Activated CD4-positive, alpha-beta memory T cell treated with anti-CD3 and anti-CD28 coated beads, Interleukin-2, amount 10 ng/mL, durations not matched to agents 7 days and 5 days (primary cell): ENCODE measurements at regions not wholly inside any gene's neighbourhood (a gene's known extent, or its start where the extent isn't known, plus 50 kb on each side); places are given as distances from the start of the nearest gene placed in this dataset.
"Not testable (repeated sequence)": the region's sequence is repeated elsewhere in the genome, so short reads cannot be mapped to it uniquely, and the experiment has no call there.

Source experiments
- CTCF ChIA-PET: fragments of 350-600 bp; sonication (Branson Sonifier 250); formaldehyde crosslinking; loops from one replicate; lab custom pipeline; 2021; ENCODE audit warnings: antibody characterized with exemption, inconsistent platforms; lab: Charles Lee
- POLR2A ChIA-PET: fragments of 350-600 bp; sonication (Branson Sonifier 250); formaldehyde crosslinking; loops from one replicate; lab custom pipeline; 2021; ENCODE audit warnings: antibody characterized with exemption; lab: Charles Lee
- DNase-seq: peaks from one replicate; pipeline ENCODE4 v3.0.0-alpha.2; 2020
- H3K27ac Mint-ChIP-seq: one replicate; pipeline ENCODE4 v1.8.0; 2021; ENCODE audit warnings: mild to moderate bottlenecking, mixed read lengths
- H3K27me3 Mint-ChIP-seq: one replicate; pipeline ENCODE4 v1.8.0; 2021; ENCODE audit warnings: mixed read lengths
- H3K36me3 Mint-ChIP-seq: one replicate; pipeline ENCODE4 v1.8.0; 2021; ENCODE audit warnings: low read depth, mixed read lengths
- H3K4me1 Mint-ChIP-seq: one replicate; pipeline ENCODE4 v1.8.0; 2021; ENCODE audit warnings: mixed read lengths
- H3K4me3 Mint-ChIP-seq: one replicate; pipeline ENCODE4 v1.8.0; 2021; ENCODE audit warnings: mild to moderate bottlenecking, mixed read lengths
- H3K9me3 Mint-ChIP-seq: one replicate; pipeline ENCODE4 v1.8.0; 2021; ENCODE audit warnings: mixed read lengths

DNA sequence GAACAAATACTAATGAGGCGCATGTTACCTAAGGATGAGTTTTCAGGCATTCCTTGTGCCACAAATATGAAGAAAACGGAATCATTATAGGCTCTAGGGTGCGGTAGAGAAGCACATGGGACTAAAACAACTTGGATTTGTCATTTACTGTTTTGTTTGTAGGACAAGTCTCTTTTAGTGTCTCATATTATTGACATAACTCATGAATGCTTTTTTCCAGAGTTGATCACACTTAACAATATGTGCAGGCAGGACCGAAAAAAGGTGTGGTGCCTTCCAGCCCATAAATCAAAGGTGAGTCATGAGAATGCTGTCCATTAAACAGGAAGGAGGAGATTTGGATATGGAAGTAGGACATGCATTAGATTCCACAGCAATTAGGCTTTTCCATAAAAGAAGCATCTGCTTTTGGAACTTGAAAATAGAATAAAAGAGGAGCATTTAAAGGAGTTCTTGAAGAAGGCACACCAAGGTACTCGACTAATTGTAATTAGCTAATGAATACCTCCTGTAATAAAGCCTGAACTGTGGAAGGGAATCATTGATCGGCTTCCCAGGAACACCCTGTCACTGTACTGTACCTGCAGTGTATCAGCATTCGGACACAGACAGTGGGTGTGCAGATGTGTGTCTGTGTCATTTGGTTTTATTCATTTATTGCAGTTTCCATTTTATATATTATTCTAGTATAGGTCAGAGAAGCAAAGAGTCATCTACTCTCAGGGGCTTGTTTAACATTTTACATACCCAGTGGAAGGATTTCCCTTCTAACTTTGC lies 119.7 kb upstream of the KLF14 start:
- peaks cover 48% of the 10 kb centered on the region for H3K36me3 Mint-ChIP-seq
- H3K4me3 Mint-ChIP-seq, result no peak overlapping the region
- peaks cover 20% of the 10 kb centered on the region for H3K9me3 Mint-ChIP-seq
- CTCF ChIA-PET, result interaction anchor here (0.9 kb wide), 1 partner anchor 13 kb away, joined by 3 read pairs; no protein-coding TSS in a partner anchor
- H3K27ac Mint-ChIP-seq, result no peak overlapping the region
- POLR2A ChIA-PET, result no interaction called here
- no peak for DNase-seq
- H3K27me3 Mint-ChIP-seq, result no peaks in the 10 kb centered on the region
- no peaks in the 10 kb centered on the region for H3K4me1 Mint-ChIP-seq

DNA sequence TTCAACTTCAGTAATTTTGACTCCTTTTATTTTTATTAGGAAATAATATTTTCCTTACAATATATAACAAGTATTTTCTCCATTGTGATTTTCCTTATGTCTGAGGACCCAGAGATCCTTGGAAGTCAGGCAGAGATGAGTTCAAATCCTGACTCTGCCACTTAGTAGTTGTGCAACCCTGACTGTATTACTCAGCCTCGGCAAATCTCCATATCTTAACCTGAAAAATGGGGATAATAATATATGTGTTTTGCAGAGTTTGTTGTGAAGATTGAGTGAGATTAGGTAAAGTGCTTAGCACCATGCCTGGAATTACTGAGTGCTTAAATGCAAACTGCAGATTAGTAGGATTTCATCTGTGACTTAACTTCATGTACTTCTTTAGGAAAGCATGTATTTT lies 120.5 kb upstream of the KLF14 start:
- POLR2A ChIA-PET, result no interaction called here
- Mint-ChIP-seq H3K4me1 (no peaks in the 10 kb centered on the region), H3K27me3 (no peaks in the 10 kb centered on the region), H3K4me3 (no peak overlapping the region), H3K9me3 (peaks cover 28% of the 10 kb centered on the region), H3K27ac (no peak overlapping the region), H3K36me3 (peaks cover 56% of the 10 kb centered on the region)
- no peak for DNase-seq
- CTCF ChIA-PET, result interaction anchor here (0.9 to 2.9 kb wide), 2 partner anchors 12 to 22 kb away, joined by 3 to 7 read pairs; no protein-coding TSS in a partner anchor

DNA sequence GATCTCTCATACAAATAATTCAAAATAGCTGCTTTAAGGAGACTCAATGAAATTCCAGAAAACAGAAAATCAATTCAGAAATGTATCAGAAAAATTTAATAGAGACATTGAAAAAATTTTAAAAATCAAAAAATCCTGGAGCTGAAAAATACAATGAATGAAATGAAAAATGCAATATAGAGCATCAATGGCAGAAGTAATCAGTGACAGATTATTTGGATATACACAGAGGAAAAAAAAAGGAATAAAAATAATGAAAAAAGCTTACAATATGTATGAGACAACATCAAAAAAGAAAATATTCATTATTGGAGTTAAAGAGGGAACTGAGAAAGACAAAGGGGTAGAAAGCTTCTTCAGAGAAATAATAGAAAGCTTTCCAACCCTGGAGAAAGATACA lies 122.9 kb upstream of the KLF14 start:
- Mint-ChIP-seq H3K4me1 (no peaks in the 10 kb centered on the region), H3K9me3 (peaks cover 44% of the 10 kb centered on the region), H3K4me3 (no peak overlapping the region), H3K27me3 (no peaks in the 10 kb centered on the region), H3K36me3 (peaks cover 79% of the 10 kb centered on the region), H3K27ac (no peak overlapping the region)
- ChIA-PET POLR2A (no interaction called here), CTCF (interaction anchor here (0.6 to 2.9 kb wide), 2 partner anchors 25 to 71 kb away, joined by 6 to 7 read pairs; no protein-coding TSS in a partner anchor)
- DNase-seq, result no peak

DNA sequence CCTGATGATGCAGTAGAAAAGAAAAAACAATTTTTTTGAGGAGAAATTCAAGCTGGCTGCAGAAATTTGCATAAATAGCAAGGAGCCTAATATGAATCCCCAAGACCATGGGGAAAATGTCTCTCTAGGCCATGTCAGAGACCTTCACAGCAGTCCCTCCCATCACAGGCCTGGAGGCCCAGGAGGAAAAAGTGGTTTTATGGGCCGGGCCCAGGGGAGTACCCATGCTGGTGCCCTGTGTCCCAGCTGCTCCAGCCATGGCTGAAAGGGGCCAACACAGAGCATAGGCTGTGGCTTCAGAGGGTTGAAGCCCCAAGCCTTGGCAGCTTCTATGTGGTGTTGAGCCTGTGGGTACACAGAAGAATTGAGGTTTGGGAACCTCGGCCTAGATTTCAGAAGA lies 126.8 kb upstream of the KLF14 start:
- Mint-ChIP-seq H3K36me3 (peaks cover 97% of the 10 kb centered on the region), H3K9me3 (peaks cover 52% of the 10 kb centered on the region)
- CTCF ChIA-PET, H3K27me3 Mint-ChIP-seq, H3K27ac Mint-ChIP-seq, DNase-seq, H3K4me3 Mint-ChIP-seq, H3K4me1 Mint-ChIP-seq: not testable (repeated sequence)
- POLR2A ChIA-PET, result interaction anchor here (0.6 kb wide), 1 partner anchor 596 kb away, joined by 3 read pairs; no protein-coding TSS in a partner anchor

DNA sequence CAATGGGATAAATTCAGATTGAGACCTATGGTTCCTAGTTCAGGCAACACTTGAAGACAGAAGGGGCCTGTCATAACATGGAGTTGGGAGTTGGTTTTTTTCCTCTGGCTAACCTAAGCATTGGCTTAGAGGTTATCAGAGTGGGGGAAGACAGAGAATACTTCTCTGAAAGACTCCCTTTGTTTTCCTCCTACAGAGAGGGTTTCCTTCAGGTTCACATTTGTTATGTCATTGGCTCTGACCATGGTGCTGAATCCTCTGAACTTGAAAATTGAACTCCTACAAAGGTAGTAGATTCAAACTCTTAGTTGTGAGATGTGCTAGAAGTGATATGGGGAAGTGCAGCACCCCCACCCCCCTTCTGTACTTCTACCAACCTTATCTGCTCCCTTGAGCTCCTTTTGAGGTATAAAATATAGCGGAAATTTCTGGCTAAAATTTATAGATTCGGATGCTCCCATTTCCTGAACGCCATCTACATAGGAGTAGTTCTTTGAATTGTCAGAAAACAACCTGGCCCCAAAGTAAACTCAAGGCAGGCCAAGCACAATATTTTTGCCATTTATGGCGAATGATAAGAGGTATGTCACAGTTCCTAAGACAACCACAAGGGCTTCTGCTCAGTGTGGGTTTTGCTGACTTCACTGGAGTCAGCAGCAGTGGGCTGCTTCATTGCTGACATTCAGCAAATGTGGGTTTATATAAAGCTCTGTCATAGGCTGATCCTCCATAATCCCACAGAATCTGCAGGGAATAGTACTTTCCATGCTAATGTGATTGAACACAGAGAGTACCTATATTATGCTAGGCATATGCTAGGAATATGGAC lies 131.6 kb upstream of the KLF14 start:
- CTCF ChIA-PET, result interaction anchor here (1.4 kb wide), 1 partner anchor 11 kb away, joined by 3 read pairs; no protein-coding TSS in a partner anchor
- H3K9me3 Mint-ChIP-seq, result peaks cover 16% of the 10 kb centered on the region
- H3K27ac Mint-ChIP-seq, result no peak overlapping the region
- DNase-seq, result no peak
- H3K27me3 Mint-ChIP-seq, result no peaks in the 10 kb centered on the region
- H3K36me3 Mint-ChIP-seq, result peaks cover 94% of the 10 kb centered on the region
- H3K4me3 Mint-ChIP-seq, result no peak overlapping the region
- H3K4me1 Mint-ChIP-seq, result peaks cover 2% of the 10 kb centered on the region
- POLR2A ChIA-PET, result no interaction called here

DNA sequence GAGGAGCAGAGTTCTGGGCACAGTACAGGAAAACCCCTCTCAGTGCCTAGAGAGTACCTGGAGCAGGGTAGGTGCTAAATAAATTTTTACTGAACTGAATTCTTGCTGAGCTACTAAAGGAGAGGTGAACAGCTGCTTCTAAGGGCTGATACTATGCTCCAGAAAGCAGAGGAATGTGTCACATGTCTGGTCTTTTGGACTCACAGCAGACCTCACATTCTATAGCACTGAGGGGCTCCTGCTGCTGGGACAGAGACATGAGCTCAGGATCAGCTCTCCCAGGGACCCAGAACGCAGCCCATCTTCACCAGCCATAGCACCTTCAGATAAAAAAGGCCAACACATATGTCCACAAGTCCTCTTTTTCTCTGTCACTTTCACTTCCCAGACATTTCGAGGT lies 133.0 kb upstream of the KLF14 start:
- peaks cover 2% of the 10 kb centered on the region for H3K4me1 Mint-ChIP-seq
- no peak overlapping the region for H3K27ac Mint-ChIP-seq
- no peak overlapping the region for H3K4me3 Mint-ChIP-seq
- peaks cover 90% of the 10 kb centered on the region for H3K36me3 Mint-ChIP-seq
- no peak for DNase-seq
- H3K9me3 Mint-ChIP-seq, result peaks cover 5% of the 10 kb centered on the region
- CTCF ChIA-PET, result interaction anchor here (1.4 kb wide), 1 partner anchor 13 kb away, joined by 3 read pairs; no protein-coding TSS in a partner anchor
- no peaks in the 10 kb centered on the region for H3K27me3 Mint-ChIP-seq
- POLR2A ChIA-PET, result no interaction called here

DNA sequence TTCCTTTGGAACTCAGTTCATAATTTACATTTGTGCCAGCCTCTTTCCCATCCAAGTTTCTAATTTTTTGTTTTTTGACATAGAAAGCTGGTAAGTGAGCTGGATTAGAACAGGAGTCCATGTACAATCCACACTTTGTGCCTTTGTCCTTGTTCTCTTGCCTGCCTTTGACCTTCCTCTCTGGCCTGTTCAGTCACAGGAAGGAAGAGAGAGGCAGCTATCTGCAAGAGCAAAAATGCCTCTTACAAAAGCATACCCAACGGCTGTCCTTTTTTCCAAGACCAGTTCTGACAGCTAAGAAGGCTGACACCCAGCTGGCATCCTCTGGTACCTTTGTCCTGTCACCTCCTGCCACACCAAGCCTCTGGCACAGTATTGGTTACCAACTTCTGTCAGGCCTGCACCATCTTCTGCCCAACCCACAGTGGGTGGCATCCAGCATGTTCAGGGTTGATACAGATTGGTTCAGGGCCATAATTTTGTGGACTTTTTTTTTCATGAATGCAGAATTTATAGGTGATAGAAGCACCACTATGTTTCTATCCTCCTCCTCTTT lies 133.7 kb upstream of the KLF14 start:
- POLR2A ChIA-PET, result no interaction called here
- Mint-ChIP-seq H3K9me3 (peaks cover 3% of the 10 kb centered on the region), H3K27me3 (no peaks in the 10 kb centered on the region), H3K4me3 (no peak overlapping the region), H3K36me3 (peaks cover 90% of the 10 kb centered on the region), H3K4me1 (peaks cover 4% of the 10 kb centered on the region), H3K27ac (no peak overlapping the region)
- no peak for DNase-seq
- CTCF ChIA-PET, result no interaction called here

DNA sequence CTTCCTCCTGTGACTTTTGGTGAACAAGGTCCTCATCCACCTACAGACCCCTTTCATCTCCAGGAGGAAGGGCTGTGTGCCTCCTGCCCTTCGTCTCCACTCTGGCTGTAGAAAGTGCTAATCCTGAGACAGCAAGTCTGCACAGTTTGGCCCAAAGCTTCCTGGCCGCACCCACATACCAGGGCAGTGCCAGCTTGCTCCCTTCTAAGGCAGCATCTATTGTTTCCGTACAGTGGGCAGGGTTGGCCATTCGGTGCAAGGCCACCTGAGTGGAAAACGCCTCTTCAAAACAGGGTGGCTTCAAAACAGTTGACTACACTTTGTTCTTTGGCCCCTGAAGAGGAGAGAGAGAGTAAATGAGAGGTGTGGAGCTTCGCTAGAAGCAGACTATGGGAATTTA lies 134.1 kb upstream of the KLF14 start:
- H3K27ac Mint-ChIP-seq, result no peak overlapping the region
- H3K27me3 Mint-ChIP-seq, result no peaks in the 10 kb centered on the region
- DNase-seq, result no peak
- POLR2A ChIA-PET, result no interaction called here
- peaks cover 90% of the 10 kb centered on the region for H3K36me3 Mint-ChIP-seq
- CTCF ChIA-PET, result no interaction called here
- H3K9me3 Mint-ChIP-seq, result peaks cover 2% of the 10 kb centered on the region
- H3K4me1 Mint-ChIP-seq, result peaks cover 4% of the 10 kb centered on the region
- H3K4me3 Mint-ChIP-seq, result no peak overlapping the region

DNA sequence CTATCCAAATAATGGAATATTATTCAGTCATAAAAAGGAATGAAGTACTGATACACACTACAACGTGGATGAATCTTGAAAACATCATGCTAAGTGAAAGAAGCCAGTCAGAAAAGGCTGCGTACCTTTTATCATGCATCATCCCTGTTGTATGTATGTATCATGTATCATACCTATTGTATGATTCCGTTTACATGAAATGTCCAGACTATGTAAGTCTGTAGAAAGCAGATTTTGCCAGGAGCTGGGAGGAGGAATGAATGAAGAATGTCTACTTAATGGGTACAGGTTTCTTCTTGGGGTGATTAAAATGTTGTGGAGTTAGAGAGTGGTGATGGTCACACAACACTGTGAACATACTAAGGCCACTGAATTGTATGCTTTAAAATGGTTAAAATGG lies 135.9 kb upstream of the KLF14 start:
- Mint-ChIP-seq H3K27me3 (no peaks in the 10 kb centered on the region), H3K36me3 (peaks cover 90% of the 10 kb centered on the region), H3K4me3 (no peak overlapping the region), H3K4me1 (peaks cover 5% of the 10 kb centered on the region), H3K27ac (no peak overlapping the region), H3K9me3 (no peaks in the 10 kb centered on the region)
- POLR2A ChIA-PET, result interaction anchor here (0.6 kb wide), 1 partner anchor 632 kb away, joined by 3 read pairs; no protein-coding TSS in a partner anchor
- DNase-seq, result no peak
- CTCF ChIA-PET, result no interaction called here

DNA sequence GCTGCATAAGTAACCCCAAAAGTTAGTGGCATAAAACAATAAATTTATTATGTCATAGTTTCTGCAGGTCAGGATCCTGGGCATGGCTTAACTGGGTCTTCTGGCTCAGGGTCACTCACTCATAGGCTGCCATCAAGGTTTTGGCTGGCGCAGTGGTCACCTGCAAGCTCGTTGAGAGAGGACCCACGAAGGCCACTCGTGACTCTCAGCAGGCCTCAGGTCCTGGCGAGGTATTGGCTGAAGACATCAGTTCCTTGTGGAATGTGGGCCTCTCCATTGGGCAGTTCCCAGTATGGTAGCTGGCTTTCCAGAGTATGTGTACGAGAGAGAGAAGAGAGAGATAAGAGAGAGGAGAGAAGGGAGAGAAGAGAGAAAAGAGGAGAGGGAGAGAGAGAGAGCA lies 138.3 kb upstream of the KLF14 start:
- Mint-ChIP-seq H3K27ac (peak overlapping the region; percentile 71), H3K9me3 (no peaks in the 10 kb centered on the region), H3K36me3 (peaks cover 85% of the 10 kb centered on the region), H3K4me3 (no peak overlapping the region), H3K27me3 (no peaks in the 10 kb centered on the region), H3K4me1 (peaks cover 19% of the 10 kb centered on the region)
- no peak for DNase-seq
- ChIA-PET POLR2A (interaction anchor here (0.7 to 1.1 kb wide), 2 partner anchors 16 to 58 kb away, joined by 3 read pairs; no protein-coding TSS in a partner anchor), CTCF (interaction anchor here (0.9 to 1.0 kb wide), 2 partner anchors 10 to 13 kb away, joined by 3 to 4 read pairs; no protein-coding TSS in a partner anchor)

DNA sequence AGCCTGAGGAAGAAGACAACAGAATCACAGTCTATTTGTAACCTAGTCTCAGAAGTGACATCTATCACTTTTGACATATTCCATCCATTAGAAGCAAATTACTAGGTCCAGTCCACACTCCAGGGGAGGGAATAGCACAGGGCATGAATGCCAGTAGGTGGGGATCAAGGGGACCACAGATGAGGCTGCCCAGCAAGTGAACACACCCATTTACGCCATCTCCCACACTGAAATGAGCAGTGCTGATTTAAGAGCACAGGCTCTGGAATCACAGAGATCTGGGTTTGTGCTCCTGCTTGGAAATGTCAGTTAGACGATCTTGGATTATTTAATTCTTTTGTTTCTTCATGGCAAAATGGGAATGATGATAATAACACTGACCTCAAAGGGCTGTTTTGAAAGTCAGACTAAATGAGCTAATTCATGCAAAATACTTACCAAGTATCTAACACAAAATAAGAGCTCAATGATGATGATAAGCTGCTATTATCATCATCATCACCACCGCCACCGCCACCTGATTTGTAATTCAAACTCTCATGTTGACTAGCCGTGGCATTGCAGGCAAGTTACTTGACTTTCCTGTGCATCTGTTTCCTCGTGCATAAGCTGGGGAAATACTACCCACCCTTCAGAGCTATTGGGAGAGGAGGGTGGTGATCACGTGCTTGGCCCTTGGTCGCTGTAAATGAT lies 138.9 kb upstream of the KLF14 start:
- ChIA-PET POLR2A (interaction anchor here (0.7 to 1.1 kb wide), 2 partner anchors 16 to 57 kb away, joined by 3 read pairs; no protein-coding TSS in a partner anchor), CTCF (interaction anchor here (0.5 to 1.5 kb wide), 4 partner anchors 10 to 600 kb away, joined by 3 to 4 read pairs (median 4); no protein-coding TSS in a partner anchor)
- Mint-ChIP-seq H3K36me3 (peaks cover 84% of the 10 kb centered on the region), H3K4me1 (peaks cover 24% of the 10 kb centered on the region), H3K4me3 (no peak overlapping the region), H3K27me3 (no peaks in the 10 kb centered on the region), H3K9me3 (no peaks in the 10 kb centered on the region), H3K27ac (peak overlapping the region; percentile 71)
- DNase-seq, result no peak
